ENCODE measurements at regions not wholly inside any gene's neighbourhood (a gene's known extent, or its start where the extent isn't known, plus 50 kb on each side); places are given as distances from the start of the nearest gene placed in this dataset.
"Not testable (repeated sequence)": the region's sequence is repeated elsewhere in the genome, so short reads cannot be mapped to it uniquely, and the experiment has no call there.

GRCh38 chr2:219844401-219845091, 217.1 kb downstream of the SLC4A3 start:
- DNase-seq: no peak

GRCh38 chr2:219848882-219849281, 221.5 kb downstream of the SLC4A3 start:
- DNase-seq: no peak

DNA sequence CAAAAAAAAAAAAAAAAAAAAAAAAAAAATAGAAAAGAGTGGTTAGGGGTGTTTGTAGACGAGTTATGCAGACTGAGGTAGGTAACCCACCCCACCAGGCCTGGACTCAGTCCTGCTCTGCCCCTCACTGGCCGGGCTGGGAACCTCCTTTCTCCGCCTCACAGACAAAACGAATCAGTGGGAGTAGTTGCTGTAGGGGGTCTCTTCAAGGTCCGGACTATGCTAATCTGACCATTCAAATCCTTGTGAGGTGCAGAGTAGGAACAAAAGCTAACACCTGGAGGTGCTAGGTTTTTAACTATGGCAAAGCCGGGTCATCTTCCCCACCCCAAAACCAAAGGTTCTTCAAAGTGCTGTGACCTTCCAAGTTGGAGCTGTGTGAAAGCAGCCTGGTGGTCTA, 223.7 kb downstream of the SLC4A3 start:
- DNase-seq: no peak

- no peak for DNase-seq
Observed at GRCh38 chr2:219851801-219852481, 224.5 kb downstream of the SLC4A3 start.

DNA sequence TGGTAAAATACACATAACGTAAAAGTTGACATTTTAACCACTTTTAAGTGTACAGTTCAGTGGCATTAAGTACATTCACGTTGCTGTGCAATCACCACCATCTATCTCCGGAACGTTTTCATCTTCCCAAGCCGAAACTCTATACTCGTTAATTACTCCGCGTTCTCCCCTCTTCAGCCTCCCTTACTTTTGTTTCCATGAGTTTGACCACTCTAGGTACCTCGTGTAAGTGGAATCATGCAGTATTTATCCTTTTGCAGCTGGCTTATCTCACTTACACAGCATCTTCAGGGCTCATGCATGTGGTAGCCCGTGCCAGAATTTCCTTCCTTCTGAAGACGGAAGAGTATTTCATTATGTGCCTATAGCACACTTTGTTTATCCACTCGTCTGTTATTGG, 225.2 kb downstream of the SLC4A3 start:
- DNase-seq: no peak

- no peak for DNase-seq
Observed at GRCh38 chr2:219856602-219857001, 229.2 kb downstream of the SLC4A3 start.

DNA sequence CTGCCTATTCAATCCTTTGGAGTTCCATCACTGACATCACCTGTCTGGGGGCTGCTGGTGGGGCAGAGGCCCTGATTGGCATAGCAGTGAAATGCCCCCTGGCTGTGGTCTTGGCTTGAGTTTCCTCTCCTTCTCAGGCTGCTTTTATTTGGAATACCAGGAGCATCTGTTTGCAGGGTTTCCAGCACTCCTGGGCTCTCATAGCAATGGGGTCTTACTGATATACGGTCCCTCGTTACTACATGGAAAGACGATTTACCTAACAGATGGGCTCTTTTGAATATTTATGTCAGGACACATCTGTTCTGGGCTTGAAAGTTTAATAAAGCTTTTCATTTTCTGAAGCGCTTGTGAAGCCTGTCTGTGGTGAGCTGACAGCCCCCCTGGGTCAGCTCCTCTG, 230.3 kb downstream of the SLC4A3 start:
- no peak for DNase-seq

GRCh38 chr2:219861307-219861706, 233.9 kb downstream of the SLC4A3 start:
- DNase-seq: no peak

DNA sequence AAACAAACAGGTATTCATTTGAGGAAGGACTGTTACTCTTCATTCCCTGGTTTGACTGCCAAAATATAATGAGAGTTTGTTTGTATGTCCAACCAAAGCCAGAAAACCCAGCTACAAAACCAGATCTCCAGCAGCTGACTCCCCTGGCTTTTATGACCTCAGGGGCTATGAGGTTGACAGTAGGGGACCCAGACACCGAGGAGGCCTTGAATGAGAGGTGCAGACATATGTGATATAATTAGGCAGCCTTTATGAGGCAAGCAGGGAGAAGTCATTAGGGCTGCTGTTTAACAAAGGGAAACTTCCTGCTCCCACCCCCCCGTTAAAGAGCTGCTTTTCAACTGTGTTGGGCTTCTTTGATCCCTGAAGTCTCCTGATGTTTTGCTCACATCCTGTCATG, 236.7 kb downstream of the SLC4A3 start:
- DNase-seq: no peak

DNA sequence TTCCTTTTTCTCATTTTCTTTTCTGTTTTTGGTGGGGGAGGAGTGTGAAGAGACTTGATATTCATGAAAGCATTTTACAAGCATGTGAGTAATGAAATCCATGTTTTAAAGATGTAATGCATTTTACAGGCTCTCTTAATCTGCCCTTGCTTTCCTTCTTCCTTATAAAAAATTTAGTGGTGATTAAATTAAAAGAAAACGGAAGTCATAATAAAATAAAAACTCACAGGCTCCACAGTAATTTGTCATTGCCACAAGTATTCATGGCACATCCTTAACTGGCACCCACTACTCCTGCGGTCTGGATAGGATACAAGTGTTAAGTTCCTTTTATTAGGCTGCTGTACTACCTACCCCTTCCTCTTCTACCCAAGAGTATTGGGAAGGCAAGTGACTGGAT, 241.2 kb downstream of the SLC4A3 start:
- no peak for DNase-seq

GRCh38 chr2:219870041-219870440, 242.6 kb downstream of the SLC4A3 start:
- no peak for DNase-seq

DNA sequence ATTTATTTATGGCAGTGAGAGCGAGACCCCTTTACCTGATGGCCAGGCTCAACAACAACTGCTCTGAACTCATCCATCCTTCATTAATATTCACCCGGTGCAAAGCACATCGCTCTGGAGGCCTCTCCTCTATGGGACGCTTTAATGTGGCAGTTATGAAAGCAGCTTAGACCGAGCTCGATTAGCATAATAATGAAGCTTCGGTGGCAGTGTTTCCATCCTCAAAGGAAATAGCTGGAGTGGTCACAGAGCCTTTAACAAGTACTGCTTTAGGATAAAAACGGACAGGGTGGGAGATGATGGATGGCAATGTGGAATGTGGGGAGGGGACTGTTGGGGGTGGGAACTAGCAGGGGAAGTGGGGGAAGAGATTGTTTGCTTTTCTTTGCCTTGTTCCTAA, 243.9 kb downstream of the SLC4A3 start:
- no peak for DNase-seq

GRCh38 chr2:219875036-219875435, 247.6 kb downstream of the SLC4A3 start:
- DNase-seq: no peak

DNA sequence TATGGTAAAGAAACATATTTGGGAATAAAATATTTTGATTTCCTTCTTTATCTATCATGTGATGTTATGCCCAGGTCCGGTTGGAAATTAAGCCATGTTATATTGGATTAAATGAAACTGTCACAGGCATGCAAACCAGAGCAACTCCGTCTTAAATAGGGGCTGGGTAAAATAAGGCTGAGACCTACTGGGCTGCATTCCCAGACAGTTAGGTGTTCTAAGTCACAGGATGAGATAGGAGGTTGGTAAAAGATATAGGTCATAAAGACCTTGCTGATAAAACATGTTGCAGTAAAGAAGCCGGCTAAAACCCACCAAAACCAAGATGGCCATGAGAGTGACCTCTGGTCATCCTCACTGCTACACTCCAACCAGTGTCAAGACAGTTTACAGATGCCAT, 248.6 kb downstream of the SLC4A3 start:
- DNase-seq: not testable (repeated sequence)

- no peak for DNase-seq
Observed at GRCh38 chr2:219876931-219877330, 249.5 kb downstream of the SLC4A3 start.

- no peak for DNase-seq
Observed at GRCh38 chr2:219877728-219878127, 250.3 kb downstream of the SLC4A3 start.

DNA sequence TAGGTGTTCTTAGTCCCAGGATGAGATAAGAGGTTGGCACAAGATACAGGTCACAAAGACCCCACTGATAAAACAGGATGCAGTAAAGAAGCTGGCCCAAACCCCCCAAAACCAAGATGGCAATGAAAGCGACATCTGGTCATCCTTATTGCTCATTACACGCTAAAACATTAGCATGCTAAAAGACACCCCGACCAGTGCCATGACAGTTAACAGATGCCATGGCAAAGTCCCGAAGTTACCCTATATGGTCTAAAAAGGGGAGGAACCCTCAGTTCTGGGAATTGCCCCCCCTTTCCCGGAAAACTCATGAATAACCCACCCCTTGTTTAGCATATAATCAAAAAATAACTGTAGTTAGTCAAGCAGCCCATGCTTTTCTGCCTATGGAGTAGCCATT, 251.1 kb downstream of the SLC4A3 start:
- DNase-seq: no peak

DNA sequence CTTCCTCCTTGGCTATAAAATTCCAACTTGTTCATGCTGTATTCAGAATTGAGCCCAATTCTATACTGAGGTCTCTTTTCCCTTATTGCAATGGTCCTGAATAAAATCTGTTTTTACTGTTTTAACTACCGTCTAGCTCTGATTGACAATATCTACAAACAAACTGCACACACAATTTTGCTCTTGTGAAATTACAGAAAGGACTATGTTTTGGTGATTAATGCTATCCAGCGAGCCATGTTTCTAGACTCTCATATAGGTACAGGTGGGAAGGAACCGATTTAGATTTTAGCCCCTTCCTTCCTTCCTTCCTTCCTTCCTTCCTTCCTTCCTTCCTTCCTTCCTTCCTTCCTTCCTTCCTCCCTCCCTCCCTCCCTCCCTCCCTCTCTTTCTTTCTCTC, 254.4 kb downstream of the SLC4A3 start:
- DNase-seq: no peak

GRCh38 chr2:219886615-219887014, 259.2 kb downstream of the SLC4A3 start:
- DNase-seq: no peak

- no peak for DNase-seq
Observed at GRCh38 chr2:219887870-219888269, 260.4 kb downstream of the SLC4A3 start.

DNA sequence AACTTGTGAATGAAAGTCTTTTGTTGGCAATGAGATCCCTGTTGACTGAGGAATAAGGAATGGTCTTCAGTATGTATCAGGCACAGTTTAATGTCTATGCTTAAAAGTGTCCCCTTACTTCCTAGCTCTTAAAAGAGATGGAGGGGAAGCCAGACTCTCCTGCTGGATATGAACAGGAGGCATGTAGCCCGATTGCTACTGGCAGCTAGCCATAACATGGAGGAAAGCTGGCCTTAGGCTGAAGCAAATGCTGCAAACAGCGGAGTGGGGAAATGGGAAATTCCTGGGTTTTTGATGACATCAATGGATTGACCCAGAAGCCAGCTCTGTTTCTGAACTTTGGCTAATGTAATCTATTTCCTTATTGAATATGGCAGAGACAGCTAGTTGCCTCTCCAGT, 266.1 kb downstream of the SLC4A3 start:
- no peak for DNase-seq

- DNase-seq: no peak
Observed at GRCh38 chr2:219897456-219897855, 270.0 kb downstream of the SLC4A3 start.

- no peak for DNase-seq
Observed at GRCh38 chr2:219901155-219901554, 273.7 kb downstream of the SLC4A3 start.

GRCh38 chr2:219902891-219903552, 275.6 kb downstream of the SLC4A3 start:
- no peak for DNase-seq
